HEK293 (cell line): ENCODE measurements at regions not wholly inside any gene's neighbourhood (a gene's known extent, or its start where the extent isn't known, plus 50 kb on each side); places are given as distances from the start of the nearest gene placed in this dataset.

Source experiments
- CTCF ChIP-seq: fragments of 450-650 bp; formaldehyde crosslinking; IDR thresholded peaks from 2 replicates; pipeline ENCODE4 v1.5.1; 2016; ENCODE audit warnings: missing biosample characterization, missing genetic modification characterization
- SCRT2 ChIP-seq: fragments of 450-650 bp; formaldehyde crosslinking; IDR thresholded peaks from 2 replicates; pipeline ENCODE4 v1.5.1; 2016; ENCODE audit warnings: missing biosample characterization, missing genetic modification characterization
- ZNF169 ChIP-seq: fragments of 450-650 bp; formaldehyde crosslinking; IDR thresholded peaks from 2 replicates; pipeline ENCODE4 v1.5.1; 2016; ENCODE audit warnings: missing biosample characterization, missing genetic modification characterization
- ZNF175 ChIP-seq: fragments of 450-650 bp; formaldehyde crosslinking; IDR thresholded peaks from 2 replicates; pipeline ENCODE4 v1.5.1; 2016; ENCODE audit warnings: missing biosample characterization, missing genetic modification characterization
- ZNF274 ChIP-seq, 2 experiments: fragments of 200-500 bp in 1 of 2; fragments of 450-650 bp in 1 of 2; sonication (Bioruptor generic) in 1 of 2; formaldehyde crosslinking in 1 of 2; IDR thresholded peaks; 2 replicates each; pipeline versions ENCODE4 v1.5.1 to v1.6.1; 2014 to 2016; ENCODE audit warnings: borderline replicate concordance in 1 of 2, inconsistent platforms in 1 of 2, low read length in 1 of 2, missing biosample characterization in 1 of 2, missing genetic modification characterization in 1 of 2
- TF ChIP-seq, protein P1 (sequence below): fragments of 450-650 bp; formaldehyde crosslinking; IDR thresholded peaks from 2 replicates; pipeline ENCODE4 v1.5.1; 2016; ENCODE audit warnings: missing biosample characterization, missing genetic modification characterization

GRCh38 chr2:217192366-217192765 lies 332.5 kb upstream of the TNP1 start:
- TF ChIP-seq CTCF (tag by site-specific recombination) (no peak), SCRT2 (no peak), ZNF169 (tag by site-specific recombination) (no peak), ZNF274 (IDR thresholded peaks at IDR 0.05; ENCODE audit: low read length) (no peak), ZNF274 (tag by site-specific recombination; IDR thresholded peaks at IDR 0.05; ENCODE audit: borderline replicate concordance) (no peak), ZNF175 (no peak)
- TF ChIP-seq, protein P1, sequence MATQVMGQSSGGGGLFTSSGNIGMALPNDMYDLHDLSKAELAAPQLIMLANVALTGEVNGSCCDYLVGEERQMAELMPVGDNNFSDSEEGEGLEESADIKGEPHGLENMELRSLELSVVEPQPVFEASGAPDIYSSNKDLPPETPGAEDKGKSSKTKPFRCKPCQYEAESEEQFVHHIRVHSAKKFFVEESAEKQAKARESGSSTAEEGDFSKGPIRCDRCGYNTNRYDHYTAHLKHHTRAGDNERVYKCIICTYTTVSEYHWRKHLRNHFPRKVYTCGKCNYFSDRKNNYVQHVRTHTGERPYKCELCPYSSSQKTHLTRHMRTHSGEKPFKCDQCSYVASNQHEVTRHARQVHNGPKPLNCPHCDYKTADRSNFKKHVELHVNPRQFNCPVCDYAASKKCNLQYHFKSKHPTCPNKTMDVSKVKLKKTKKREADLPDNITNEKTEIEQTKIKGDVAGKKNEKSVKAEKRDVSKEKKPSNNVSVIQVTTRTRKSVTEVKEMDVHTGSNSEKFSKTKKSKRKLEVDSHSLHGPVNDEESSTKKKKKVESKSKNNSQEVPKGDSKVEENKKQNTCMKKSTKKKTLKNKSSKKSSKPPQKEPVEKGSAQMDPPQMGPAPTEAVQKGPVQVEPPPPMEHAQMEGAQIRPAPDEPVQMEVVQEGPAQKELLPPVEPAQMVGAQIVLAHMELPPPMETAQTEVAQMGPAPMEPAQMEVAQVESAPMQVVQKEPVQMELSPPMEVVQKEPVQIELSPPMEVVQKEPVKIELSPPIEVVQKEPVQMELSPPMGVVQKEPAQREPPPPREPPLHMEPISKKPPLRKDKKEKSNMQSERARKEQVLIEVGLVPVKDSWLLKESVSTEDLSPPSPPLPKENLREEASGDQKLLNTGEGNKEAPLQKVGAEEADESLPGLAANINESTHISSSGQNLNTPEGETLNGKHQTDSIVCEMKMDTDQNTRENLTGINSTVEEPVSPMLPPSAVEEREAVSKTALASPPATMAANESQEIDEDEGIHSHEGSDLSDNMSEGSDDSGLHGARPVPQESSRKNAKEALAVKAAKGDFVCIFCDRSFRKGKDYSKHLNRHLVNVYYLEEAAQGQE (tag by site-specific recombination) = no peak
